KBM-7 (cell line): ENCODE measurements at regions not wholly inside any gene's neighbourhood (a gene's known extent, or its start where the extent isn't known, plus 50 kb on each side); places are given as distances from the start of the nearest gene placed in this dataset.

Experiments used
- DNase-seq: peaks from one replicate; pipeline ENCODE4 v3.0.0-alpha.2; 2015
- in situ Hi-C: fragments of 300-500 bp; cut with MboI; formaldehyde crosslinking; loops from 2 replicates; pipeline ENCODE4 v1.14.3; 2020; ENCODE audit warnings: low sequenced_read_pairs, low pct_unique_long_range_greater_than_20kb, mixed read lengths

- in situ Hi-C loops: no loop called here
- DNase-seq: no peak
Measured at GRCh38 chr18:28804512-28805202, 627.7 kb upstream of the CDH2 start.

- in situ Hi-C loops: no loop called here
- no peak for DNase-seq
Measured at GRCh38 chr18:28802546-28802945, 625.6 kb upstream of the CDH2 start.

- in situ Hi-C loops: no loop called here
- DNase-seq: no peak
Measured at GRCh38 chr18:28801876-28802275, 624.9 kb upstream of the CDH2 start.

GRCh38 chr18:28794459-28795245 is 617.7 kb upstream of the CDH2 start:
- in situ Hi-C loops: no loop called here
- DNase-seq: no peak

- DNase-seq: no peak
- in situ Hi-C loops: no loop called here
Measured at GRCh38 chr18:28793901-28794300, 617.0 kb upstream of the CDH2 start.

GRCh38 chr18:28792404-28793086 is 615.6 kb upstream of the CDH2 start:
- DNase-seq: no peak
- in situ Hi-C loops: no loop called here

- in situ Hi-C loops: no loop called here
- no peak for DNase-seq
Measured at GRCh38 chr18:28791101-28791500, 614.2 kb upstream of the CDH2 start.

GRCh38 chr18:28789502-28789901 is 612.6 kb upstream of the CDH2 start:
- no peak for DNase-seq
- in situ Hi-C loops: no loop called here

GRCh38 chr18:28786926-28787325 is 610.0 kb upstream of the CDH2 start:
- in situ Hi-C loops: no loop called here
- DNase-seq: no peak

- in situ Hi-C loops: no loop called here
- DNase-seq: no peak
Measured at GRCh38 chr18:28781616-28782362, 604.9 kb upstream of the CDH2 start.

- DNase-seq: no peak
- in situ Hi-C loops: no loop called here
Measured at GRCh38 chr18:28778706-28779105, 601.8 kb upstream of the CDH2 start.

- in situ Hi-C loops: no loop called here
Measured at GRCh38 chr18:28777756-28778155, 600.8 kb upstream of the CDH2 start.

GRCh38 chr18:28771849-28772248 is 594.9 kb upstream of the CDH2 start:
- no peak for DNase-seq
- in situ Hi-C loops: no loop called here

More at GRCh38 chr18:28777756-28778155, 600.8 kb upstream of the CDH2 start:
- no peak for DNase-seq

GRCh38 chr18:28768791-28769768 is 592.1 kb upstream of the CDH2 start:
- no peak for DNase-seq
- in situ Hi-C loops: no loop called here

GRCh38 chr18:28767727-28768211 is 590.8 kb upstream of the CDH2 start:
- DNase-seq: no peak
- in situ Hi-C loops: no loop called here

GRCh38 chr18:28767201-28767600 is 590.3 kb upstream of the CDH2 start:
- in situ Hi-C loops: no loop called here
- no peak for DNase-seq

- in situ Hi-C loops: no loop called here
- no peak for DNase-seq
Measured at GRCh38 chr18:28766721-28767120, 589.8 kb upstream of the CDH2 start.

GRCh38 chr18:28766027-28766426 is 589.1 kb upstream of the CDH2 start:
- DNase-seq: no peak
- in situ Hi-C loops: no loop called here
